ENCODE measurements at regions not wholly inside any gene's neighbourhood (a gene's known extent, or its start where the extent isn't known, plus 50 kb on each side); places are given as distances from the start of the nearest gene placed in this dataset.
"Not testable (repeated sequence)": the region's sequence is repeated elsewhere in the genome, so short reads cannot be mapped to it uniquely, and the experiment has no call there.

- ChIA-PET POLR2A (no interaction called here), CTCF (no interaction called here)
- TF ChIP-seq, protein P1, sequence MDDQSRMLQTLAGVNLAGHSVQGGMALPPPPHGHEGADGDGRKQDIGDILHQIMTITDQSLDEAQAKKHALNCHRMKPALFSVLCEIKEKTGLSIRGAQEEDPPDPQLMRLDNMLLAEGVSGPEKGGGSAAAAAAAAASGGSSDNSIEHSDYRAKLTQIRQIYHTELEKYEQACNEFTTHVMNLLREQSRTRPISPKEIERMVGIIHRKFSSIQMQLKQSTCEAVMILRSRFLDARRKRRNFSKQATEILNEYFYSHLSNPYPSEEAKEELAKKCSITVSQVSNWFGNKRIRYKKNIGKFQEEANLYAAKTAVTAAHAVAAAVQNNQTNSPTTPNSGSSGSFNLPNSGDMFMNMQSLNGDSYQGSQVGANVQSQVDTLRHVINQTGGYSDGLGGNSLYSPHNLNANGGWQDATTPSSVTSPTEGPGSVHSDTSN (CRISPR knock-in tag; IDR thresholded peaks at IDR 0.05): no peak
- TF ChIP-seq SCRT1 (tag by site-specific recombination; IDR thresholded peaks at IDR 0.05; ENCODE audit: borderline replicate concordance): no peak
These were observed 198.3 kb upstream of the STAC start for GRCh38 chr3:36182024-36182423.

DNA sequence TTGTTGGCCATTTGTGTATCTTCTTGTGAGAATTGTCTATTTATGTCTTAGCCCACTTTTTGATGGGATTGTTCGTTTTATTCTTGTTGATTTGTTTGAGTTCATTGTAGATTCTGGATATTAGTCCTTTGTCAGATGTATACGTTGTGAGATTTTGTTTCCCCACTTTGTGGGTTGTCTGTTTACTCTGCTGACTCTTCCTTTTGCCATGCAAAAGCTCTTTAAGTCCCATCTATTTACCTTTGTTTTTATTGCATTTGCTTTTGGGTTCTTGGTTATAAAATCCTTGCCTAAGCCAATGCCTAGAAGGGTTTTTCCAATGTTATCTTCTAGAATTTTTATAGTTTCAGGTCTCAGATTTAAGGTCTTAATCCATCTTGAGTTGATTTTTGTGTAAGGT is 193.1 kb upstream of the STAC start:
- H3K27ac ChIP-seq (ENCODE audit: extremely low read depth, low read depth, low read length); H3K4me1 ChIP-seq (ENCODE audit: control insufficient read depth, insufficient read depth, low read length); H3K4me3 ChIP-seq (ENCODE audit: low read depth, low read length); H3K36me3 ChIP-seq (ENCODE audit: control insufficient read depth in 2 of 2, insufficient read depth in 1 of 2, low read length in 2 of 2); CTCF ChIA-PET; H3K9me3 ChIP-seq (ENCODE audit: control insufficient read depth, insufficient read depth, low read depth, low read length); POLR2A ChIA-PET: not testable (repeated sequence)
- TF ChIP-seq PRDM4 (tag by site-specific recombination; IDR thresholded peaks at IDR 0.05) (0 out of 2 replicates have a peak, but pooled peaks have one; percentile 11), ZNF843 (tag by site-specific recombination; IDR thresholded peaks at IDR 0.05) (peak; percentile 50; the same call in 1 of the 2 replicates)

More at GRCh38 chr3:36182024-36182423, 198.3 kb upstream of the STAC start:
- no peaks in the 10 kb centered on the region for H3K9me3 ChIP-seq (ENCODE audit: control insufficient read depth, insufficient read depth, low read depth, low read length)
- no peak overlapping the region for H3K27ac ChIP-seq (ENCODE audit: extremely low read depth, low read depth, low read length)
- H3K4me3 ChIP-seq (ENCODE audit: low read depth, low read length): no peak overlapping the region
- no peaks in the 10 kb centered on the region for H3K36me3 ChIP-seq (ENCODE audit: control insufficient read depth in 2 of 2, insufficient read depth in 1 of 2, low read length in 2 of 2)
- H3K4me1 ChIP-seq (ENCODE audit: control insufficient read depth, insufficient read depth, low read length): no peaks in the 10 kb centered on the region

GRCh38 chr3:36192901-36193300 is 187.4 kb upstream of the STAC start:
- Histone ChIP-seq H3K36me3 (ENCODE audit: control insufficient read depth in 2 of 2, insufficient read depth in 1 of 2, low read length in 2 of 2) (no peaks in the 10 kb centered on the region), H3K4me3 (ENCODE audit: low read depth, low read length) (no peak overlapping the region), H3K27ac (ENCODE audit: extremely low read depth, low read depth, low read length) (no peak overlapping the region), H3K4me1 (ENCODE audit: control insufficient read depth, insufficient read depth, low read length) (no peaks in the 10 kb centered on the region), H3K9me3 (ENCODE audit: control insufficient read depth, insufficient read depth, low read depth, low read length) (no peaks in the 10 kb centered on the region)
- TF ChIP-seq, protein P1 (CRISPR knock-in tag; IDR thresholded peaks at IDR 0.05): no peak
- TF ChIP-seq BCL11B (tag by site-specific recombination; IDR thresholded peaks at IDR 0.05; ENCODE audit: low read depth) (no peak), SP7 (tag by site-specific recombination; IDR thresholded peaks at IDR 0.05) (no peak), ZFHX2 (tag by site-specific recombination; conservative IDR thresholded peaks at IDR 0.05) (no peak)
- ChIA-PET CTCF (no interaction called here), POLR2A (no interaction called here)

- H3K36me3 ChIP-seq (ENCODE audit: control insufficient read depth in 2 of 2, insufficient read depth in 1 of 2, low read length in 2 of 2): no peaks in the 10 kb centered on the region
- H3K27ac ChIP-seq (ENCODE audit: extremely low read depth, low read depth, low read length): no peak overlapping the region
- no peaks in the 10 kb centered on the region for H3K9me3 ChIP-seq (ENCODE audit: control insufficient read depth, insufficient read depth, low read depth, low read length)
- H3K4me3 ChIP-seq (ENCODE audit: low read depth, low read length): no peak overlapping the region
- no peaks in the 10 kb centered on the region for H3K4me1 ChIP-seq (ENCODE audit: control insufficient read depth, insufficient read depth, low read length)
- ChIA-PET CTCF (no interaction called here), POLR2A (no interaction called here)
- TF ChIP-seq KLF10 (tag by site-specific recombination; IDR thresholded peaks at IDR 0.05) (no peak), ZNF600 (tag by site-specific recombination; IDR thresholded peaks at IDR 0.05) (no peak), ZNF18 (tag by site-specific recombination; IDR thresholded peaks at IDR 0.05) (no peak), ZNF155 (tag by site-specific recombination; IDR thresholded peaks at IDR 0.05) (no peak), ZBTB21 (tag by site-specific recombination; IDR thresholded peaks at IDR 0.05) (no peak), PRDM6 (tag by site-specific recombination; IDR thresholded peaks at IDR 0.05) (no peak), ZNF768 (tag by site-specific recombination; IDR thresholded peaks at IDR 0.05) (no peak), REPIN1 (tag by site-specific recombination; IDR thresholded peaks at IDR 0.05; ENCODE audit: low read depth) (no peak), ATF2 (tag by site-specific recombination; IDR thresholded peaks at IDR 0.05; ENCODE audit: low read depth) (no peak)
- TF ChIP-seq, protein P2, sequence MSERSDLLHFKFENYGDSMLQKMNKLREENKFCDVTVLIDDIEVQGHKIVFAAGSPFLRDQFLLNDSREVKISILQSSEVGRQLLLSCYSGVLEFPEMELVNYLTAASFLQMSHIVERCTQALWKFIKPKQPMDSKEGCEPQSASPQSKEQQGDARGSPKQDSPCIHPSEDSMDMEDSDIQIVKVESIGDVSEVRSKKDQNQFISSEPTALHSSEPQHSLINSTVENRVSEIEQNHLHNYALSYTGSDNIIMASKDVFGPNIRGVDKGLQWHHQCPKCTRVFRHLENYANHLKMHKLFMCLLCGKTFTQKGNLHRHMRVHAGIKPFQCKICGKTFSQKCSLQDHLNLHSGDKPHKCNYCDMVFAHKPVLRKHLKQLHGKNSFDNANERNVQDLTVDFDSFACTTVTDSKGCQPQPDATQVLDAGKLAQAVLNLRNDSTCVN (tag by site-specific recombination; optimal IDR thresholded peaks at IDR 0.05): no peak
These were observed 186.9 kb upstream of the STAC start for GRCh38 chr3:36193448-36193847.

Data from HEK293 (cell line).